ENCODE measurements at regions not wholly inside any gene's neighbourhood (a gene's known extent, or its start where the extent isn't known, plus 50 kb on each side); places are given as distances from the start of the nearest gene placed in this dataset.

DNA sequence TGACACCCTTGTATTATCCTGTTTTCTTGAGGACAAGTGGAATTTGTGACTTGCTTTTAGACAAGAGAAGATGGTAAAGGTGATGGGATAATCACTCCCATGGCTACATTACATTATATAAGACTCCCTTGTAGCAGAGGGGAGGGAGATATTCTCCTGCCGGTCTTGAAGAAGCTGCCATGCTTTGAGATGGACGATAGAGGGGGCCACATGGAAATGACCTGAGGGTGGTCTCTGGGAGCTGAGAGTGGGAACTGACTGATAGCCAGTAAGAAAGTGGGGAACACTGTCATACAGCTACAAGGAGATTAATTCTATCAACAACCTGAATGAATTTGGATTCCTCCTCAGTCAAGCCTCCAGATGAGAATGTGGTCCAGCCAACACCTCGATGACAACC lies 540.1 kb downstream of the NTRK3 start:
- TF ChIP-seq, protein P1, sequence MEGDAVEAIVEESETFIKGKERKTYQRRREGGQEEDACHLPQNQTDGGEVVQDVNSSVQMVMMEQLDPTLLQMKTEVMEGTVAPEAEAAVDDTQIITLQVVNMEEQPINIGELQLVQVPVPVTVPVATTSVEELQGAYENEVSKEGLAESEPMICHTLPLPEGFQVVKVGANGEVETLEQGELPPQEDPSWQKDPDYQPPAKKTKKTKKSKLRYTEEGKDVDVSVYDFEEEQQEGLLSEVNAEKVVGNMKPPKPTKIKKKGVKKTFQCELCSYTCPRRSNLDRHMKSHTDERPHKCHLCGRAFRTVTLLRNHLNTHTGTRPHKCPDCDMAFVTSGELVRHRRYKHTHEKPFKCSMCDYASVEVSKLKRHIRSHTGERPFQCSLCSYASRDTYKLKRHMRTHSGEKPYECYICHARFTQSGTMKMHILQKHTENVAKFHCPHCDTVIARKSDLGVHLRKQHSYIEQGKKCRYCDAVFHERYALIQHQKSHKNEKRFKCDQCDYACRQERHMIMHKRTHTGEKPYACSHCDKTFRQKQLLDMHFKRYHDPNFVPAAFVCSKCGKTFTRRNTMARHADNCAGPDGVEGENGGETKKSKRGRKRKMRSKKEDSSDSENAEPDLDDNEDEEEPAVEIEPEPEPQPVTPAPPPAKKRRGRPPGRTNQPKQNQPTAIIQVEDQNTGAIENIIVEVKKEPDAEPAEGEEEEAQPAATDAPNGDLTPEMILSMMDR (IDR thresholded peaks at IDR 0.05): no peak
- no peak for TF ChIP-seq POLR2AphosphoS5 (IDR thresholded peaks at IDR 0.05)
- TF ChIP-seq POLR2A (IDR thresholded peaks at IDR 0.05): no peak
